ENCODE measurements at regions not wholly inside any gene's neighbourhood (a gene's known extent, or its start where the extent isn't known, plus 50 kb on each side); places are given as distances from the start of the nearest gene placed in this dataset.

GRCh38 chr15:38885471-38885952, 320.9 kb upstream of the RASGRP1 start:
- TF ChIP-seq, protein P1, sequence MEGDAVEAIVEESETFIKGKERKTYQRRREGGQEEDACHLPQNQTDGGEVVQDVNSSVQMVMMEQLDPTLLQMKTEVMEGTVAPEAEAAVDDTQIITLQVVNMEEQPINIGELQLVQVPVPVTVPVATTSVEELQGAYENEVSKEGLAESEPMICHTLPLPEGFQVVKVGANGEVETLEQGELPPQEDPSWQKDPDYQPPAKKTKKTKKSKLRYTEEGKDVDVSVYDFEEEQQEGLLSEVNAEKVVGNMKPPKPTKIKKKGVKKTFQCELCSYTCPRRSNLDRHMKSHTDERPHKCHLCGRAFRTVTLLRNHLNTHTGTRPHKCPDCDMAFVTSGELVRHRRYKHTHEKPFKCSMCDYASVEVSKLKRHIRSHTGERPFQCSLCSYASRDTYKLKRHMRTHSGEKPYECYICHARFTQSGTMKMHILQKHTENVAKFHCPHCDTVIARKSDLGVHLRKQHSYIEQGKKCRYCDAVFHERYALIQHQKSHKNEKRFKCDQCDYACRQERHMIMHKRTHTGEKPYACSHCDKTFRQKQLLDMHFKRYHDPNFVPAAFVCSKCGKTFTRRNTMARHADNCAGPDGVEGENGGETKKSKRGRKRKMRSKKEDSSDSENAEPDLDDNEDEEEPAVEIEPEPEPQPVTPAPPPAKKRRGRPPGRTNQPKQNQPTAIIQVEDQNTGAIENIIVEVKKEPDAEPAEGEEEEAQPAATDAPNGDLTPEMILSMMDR (IDR thresholded peaks at IDR 0.05): no peak
- TF ChIP-seq POLR2A (IDR thresholded peaks at IDR 0.05): no peak

Measured in esophagus squamous epithelium (tissue), 4 donors.